ENCODE measurements at regions not wholly inside any gene's neighbourhood (a gene's known extent, or its start where the extent isn't known, plus 50 kb on each side); places are given as distances from the start of the nearest gene placed in this dataset.
"Not testable (repeated sequence)": the region's sequence is repeated elsewhere in the genome, so short reads cannot be mapped to it uniquely, and the experiment has no call there.

GRCh38 chr1:233435622-233436021, 108.1 kb downstream of the MAP3K21 start:
- DNase-seq (ENCODE audit: low read depth in 3 of 3) = no peak

- DNase-seq (ENCODE audit: low read depth in 3 of 3) = no peak
These were observed 112.2 kb downstream of the MAP3K21 start for GRCh38 chr1:233439721-233440120.

- no peak for DNase-seq (ENCODE audit: low read depth in 3 of 3)
These were observed 113.5 kb downstream of the MAP3K21 start for GRCh38 chr1:233440951-233441401.

DNA sequence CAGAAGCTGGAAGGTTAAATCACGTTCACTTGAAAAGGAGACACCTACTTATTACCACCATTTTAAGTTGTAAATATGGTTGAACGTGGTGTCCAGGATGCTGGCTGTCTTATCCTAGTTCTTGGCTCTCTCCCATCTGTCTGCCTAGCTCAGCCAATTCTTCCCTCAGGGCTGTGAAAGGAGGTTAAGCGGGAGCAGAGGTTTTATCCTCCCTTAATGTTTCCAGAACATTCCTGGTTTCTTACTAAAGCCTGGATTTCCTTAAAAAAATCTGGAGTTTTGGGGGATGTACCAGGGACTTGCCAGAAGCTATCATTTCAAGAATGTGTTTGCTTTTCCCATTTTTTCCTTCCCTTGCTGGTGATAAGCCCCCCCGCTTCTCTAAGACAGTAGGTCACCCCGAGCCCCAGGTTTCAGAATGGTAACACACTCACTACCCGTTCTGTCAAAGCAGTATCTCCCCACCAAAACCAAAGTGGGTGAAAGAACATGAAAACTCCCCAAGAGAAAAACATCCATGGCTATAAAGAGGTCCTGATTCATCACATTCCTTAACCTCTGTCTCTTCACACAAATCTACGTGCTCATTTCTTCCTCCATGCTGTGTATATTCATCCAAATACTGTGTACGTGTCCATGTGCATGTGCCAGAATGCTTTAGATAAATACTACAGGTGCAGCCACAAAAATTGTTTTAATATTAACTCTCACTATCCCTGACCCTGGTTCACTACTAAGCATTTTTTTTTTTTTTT, 114.7 kb downstream of the MAP3K21 start:
- no peak for DNase-seq (ENCODE audit: low read depth in 3 of 3)

DNA sequence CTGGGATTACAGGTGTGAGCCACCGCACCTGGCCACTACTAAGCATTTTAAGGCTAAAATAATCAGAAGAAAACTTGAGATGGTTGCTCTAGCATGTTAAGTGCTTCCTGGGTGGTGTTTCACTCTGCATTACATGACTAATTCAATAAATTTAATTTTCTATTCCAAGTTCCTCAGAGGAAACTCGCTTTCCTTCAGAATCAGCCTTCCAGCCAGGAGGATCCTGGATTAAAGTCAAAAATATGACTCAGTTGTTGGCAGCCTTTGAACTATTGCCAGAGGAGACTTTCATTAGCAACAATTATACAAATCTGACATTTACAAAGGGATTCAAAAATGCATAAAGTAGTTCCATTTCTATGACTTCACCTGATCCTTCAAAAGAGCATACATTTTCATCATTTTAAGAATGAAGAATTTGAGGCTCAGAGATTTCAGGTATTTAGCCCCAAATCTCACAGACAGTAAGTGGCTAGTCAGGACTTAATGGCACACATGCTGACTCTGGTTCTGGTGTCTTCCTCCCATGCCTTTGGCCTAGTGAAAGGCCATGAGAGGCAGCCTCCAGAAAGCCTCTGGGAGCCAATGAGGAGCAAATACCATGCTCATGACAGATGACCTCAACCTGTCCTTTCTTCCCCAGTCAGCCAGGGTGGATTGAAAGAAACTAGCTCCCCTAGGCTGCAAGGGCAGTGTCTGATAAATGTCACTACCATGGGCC, 115.7 kb downstream of the MAP3K21 start:
- no peak for DNase-seq (ENCODE audit: low read depth in 3 of 3)

DNA sequence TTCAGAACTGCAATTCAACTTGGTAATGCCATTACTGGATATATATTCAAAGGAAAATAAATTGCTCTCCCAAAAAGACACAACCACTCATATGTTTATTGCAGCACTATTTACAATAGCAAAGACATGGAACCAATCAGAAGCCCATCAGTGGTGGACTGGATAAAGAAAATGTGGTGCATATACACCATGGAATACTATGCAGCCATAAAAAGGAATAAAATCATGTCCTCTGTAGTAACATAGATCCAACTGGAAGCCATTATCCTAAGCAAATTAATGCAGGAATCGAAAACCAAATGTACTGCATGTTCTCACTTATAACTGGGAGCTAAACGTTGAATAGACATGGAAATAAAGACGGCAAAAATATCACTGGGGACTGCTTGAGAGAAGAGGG, 117.0 kb downstream of the MAP3K21 start:
- no peak for DNase-seq (ENCODE audit: low read depth in 3 of 3)

DNA sequence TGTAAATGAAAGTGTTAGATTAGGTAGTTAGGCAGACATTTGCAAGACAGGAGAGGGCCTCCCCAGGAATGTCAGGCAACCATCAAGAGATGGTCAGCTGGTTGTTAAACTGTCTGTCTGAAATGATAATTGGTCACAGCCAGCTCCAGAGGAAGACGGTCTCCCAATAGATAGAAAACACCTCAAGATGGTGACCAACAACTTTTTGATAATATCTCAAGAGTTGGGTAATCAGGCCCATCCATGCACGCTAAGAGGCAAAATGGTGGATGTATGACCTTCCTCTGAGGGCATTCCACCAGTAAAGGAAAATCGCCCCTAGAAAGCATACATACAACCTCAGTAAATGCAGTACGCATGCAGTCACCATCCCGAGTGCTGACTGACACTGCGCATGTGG, 118.2 kb downstream of the MAP3K21 start:
- no peak for DNase-seq (ENCODE audit: low read depth in 3 of 3)

GRCh38 chr1:233446935-233447334, 119.4 kb downstream of the MAP3K21 start:
- DNase-seq (ENCODE audit: low read depth in 3 of 3) = no peak

GRCh38 chr1:233448109-233448689, 120.7 kb downstream of the MAP3K21 start:
- no peak for DNase-seq (ENCODE audit: low read depth in 3 of 3)

GRCh38 chr1:233452724-233453123, 125.2 kb downstream of the MAP3K21 start:
- no peak for DNase-seq (ENCODE audit: low read depth in 3 of 3)

GRCh38 chr1:233453433-233454200, 126.1 kb downstream of the MAP3K21 start:
- DNase-seq (ENCODE audit: low read depth in 3 of 3) = no peak

- no peak for DNase-seq (ENCODE audit: low read depth in 3 of 3)
These were observed 132.0 kb downstream of the MAP3K21 start for GRCh38 chr1:233459470-233459945.

DNA sequence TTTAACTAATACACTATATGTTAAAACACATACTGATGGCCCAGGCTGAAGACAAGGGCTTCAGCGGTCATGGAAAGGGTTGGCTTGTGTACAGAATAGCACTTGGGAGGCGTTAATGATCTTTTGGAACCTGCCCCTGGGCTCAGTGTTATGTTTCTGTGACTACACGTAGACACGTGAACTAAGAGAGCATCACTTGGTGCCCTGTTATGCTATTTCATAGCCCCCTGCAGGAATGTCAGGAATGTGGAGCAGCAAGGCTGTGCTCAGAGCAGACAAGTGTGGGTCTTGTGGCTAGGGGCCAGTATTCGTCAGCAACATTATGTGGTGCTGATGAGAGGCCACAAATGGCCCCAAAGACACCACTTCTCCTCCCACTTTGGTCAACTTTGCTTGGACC, 132.4 kb downstream of the MAP3K21 start:
- DNase-seq (ENCODE audit: low read depth in 3 of 3) = no peak

- DNase-seq (ENCODE audit: low read depth in 3 of 3) = no peak
These were observed 133.2 kb downstream of the MAP3K21 start for GRCh38 chr1:233460692-233461091.

DNA sequence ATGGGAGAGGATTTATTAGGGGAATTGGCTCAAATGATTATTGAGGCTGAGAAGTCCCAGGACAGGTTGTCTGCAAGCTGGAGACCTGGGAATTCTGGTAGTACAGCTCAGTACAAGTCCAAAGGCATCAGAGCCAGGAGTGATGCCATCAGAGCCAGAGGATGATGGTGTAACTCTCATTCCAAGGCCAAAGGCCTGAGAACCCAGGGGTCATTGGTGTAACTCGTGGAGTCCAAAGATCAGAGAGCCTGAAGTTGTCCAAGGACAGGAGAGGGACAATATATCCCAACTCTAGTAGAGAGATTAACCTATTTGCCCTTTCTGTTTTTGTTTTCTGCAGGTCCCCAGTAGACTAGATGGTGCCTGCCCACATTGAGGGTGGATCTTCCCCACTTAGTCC, 134.3 kb downstream of the MAP3K21 start:
- no peak for DNase-seq (ENCODE audit: low read depth in 3 of 3)

DNA sequence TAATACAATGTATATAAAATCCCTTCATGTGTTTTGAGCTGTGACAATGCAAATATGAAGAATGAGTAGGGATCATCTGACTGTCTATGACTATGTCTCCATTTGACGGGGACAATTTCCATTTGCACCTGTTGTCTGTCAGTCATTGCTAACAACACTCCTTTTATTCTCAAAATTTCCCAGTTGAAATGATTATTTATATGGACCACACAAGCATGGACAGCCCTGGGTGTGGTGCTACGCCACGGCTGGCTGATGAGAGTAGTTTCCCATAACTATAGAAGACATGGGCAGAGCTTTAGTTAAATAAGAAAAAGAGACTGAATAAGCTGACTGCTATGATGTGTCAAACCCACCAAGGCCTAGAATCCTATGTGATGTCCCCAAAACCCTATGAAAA, 135.8 kb downstream of the MAP3K21 start:
- DNase-seq (ENCODE audit: low read depth in 3 of 3) = no peak

GRCh38 chr1:233465745-233466343, 138.3 kb downstream of the MAP3K21 start:
- DNase-seq (ENCODE audit: low read depth in 3 of 3) = no peak

DNA sequence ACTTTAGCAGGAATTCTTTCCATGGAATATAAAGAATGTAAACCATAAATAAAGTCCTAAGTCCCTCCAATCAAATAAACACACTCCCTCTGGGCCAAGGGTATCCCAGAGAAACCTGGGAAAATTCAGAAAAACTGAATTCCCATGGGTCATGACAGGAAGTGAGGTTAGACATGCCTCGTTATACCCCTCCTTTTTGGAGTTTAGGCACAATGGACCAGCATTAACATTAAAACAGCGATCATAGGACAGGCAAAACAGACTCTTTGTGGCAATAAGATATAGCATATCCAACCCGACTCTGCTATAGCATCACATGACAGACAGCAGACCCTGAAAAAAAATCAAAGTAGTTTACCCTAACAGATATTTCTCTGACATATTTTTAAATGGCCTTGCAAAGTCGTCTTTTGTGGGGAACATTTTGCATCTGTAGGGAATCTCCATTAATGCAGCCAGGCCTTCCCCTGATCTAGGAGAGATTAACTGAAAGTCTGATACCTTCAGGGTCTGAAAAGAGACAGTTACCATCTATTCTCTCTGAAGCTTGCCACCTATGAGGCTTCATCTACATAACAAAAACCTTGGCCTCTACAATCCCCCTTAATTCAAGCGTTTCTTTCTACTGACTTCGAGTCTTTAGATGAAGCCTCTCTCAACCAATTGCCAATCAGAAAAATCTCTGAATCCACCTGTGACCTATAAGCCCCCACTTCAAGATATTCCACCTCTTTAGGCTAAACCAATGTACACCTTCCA, 143.0 kb upstream of the KCNK1 start:
- no peak for DNase-seq (ENCODE audit: low read depth in 3 of 3)

DNA sequence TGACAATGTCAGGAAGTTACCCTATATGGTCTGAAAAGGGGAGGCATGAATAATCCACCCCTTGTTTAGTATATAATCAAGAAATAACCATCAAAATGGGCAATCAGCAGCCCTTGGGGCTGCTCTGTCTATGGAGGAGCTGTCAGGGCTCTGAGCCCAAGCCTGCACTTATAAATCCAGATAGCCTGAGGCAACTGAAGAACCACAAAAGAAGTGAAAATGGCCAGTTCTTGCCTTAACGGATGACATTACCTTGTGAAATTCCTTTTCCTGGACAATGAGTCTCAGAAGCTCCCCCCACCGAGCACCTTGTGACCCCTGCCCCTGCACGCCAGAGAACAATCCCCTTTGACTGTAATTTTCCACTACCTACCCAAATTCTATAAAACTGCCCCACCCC, 142.1 kb upstream of the KCNK1 start:
- not testable (repeated sequence) for DNase-seq (ENCODE audit: low read depth in 3 of 3)

DNA sequence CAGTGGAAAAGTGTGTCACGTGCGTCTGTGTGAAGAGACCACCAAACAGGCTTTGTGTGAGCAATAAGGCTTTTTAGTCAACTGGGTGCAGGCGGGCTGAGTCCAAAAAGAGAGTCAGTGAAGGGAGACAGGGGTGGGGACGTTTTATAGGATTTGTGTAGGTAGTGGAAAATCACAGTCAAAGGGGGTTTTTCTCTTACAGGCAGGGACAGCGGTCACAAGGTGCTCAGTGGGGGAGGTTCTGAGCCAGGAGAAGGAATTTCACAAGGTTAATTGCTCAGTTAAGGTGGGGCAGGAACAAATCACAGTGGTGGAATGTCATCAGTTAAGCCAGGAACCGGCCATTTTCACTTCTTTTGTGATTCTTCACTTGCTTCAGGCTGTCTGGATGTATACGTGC, 141.1 kb upstream of the KCNK1 start:
- DNase-seq (ENCODE audit: low read depth in 3 of 3) = not testable (repeated sequence)
